Kasumi-1 (cell line): ENCODE measurements at regions not wholly inside any gene's neighbourhood (a gene's known extent, or its start where the extent isn't known, plus 50 kb on each side); places are given as distances from the start of the nearest gene placed in this dataset.
"Not testable (repeated sequence)": the region's sequence is repeated elsewhere in the genome, so short reads cannot be mapped to it uniquely, and the experiment has no call there.

Source experiments
- DNase-seq, 2 experiments: peaks; one replicate each; lab custom pipeline; 2025; lab: John Stamatoyannopoulos, UW

DNA sequence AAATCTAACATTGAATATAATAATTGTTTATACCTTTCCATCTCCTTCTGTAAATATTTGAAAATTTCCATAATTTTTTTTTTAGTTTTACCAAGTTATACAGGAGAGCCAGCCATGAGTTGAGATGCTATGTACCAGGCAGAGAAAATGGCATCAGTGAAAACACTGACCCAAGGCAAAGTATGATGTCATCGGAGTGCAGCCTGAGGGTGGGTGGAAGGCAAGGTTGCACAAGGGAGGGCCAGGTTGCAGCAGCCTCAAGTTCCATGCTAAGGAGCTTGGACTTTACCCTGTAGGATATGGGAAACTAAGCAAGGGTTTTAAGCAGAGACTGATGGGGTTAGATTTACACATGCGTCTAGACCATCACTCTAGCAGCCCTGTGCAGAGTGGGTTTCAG, 441.1 kb downstream of the BCAT1 start:
- DNase-seq, result no peak

GRCh38 chr12:24505366-24506015, 443.4 kb downstream of the BCAT1 start:
- no peak for DNase-seq

DNA sequence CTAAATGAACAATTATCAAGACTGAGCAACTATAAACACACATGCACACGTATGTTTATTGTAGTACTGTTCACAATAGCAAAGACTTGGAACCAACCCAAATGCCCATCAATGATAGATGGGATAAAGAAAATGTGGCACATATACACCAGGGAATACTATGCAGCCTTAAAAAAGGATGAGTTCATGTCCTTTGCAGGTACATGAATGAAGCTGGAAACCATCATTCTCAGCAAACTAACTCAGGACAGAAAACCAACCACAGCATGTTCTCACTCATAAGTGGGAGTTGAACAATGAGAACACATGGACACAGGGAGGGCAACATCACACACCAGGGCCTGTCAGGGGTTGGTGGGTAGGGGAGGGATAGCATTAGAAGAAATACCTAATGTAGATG, 445.4 kb downstream of the BCAT1 start:
- not testable (repeated sequence) for DNase-seq

GRCh38 chr12:24500831-24501230, 448.1 kb downstream of the BCAT1 start:
- no peak for DNase-seq

DNA sequence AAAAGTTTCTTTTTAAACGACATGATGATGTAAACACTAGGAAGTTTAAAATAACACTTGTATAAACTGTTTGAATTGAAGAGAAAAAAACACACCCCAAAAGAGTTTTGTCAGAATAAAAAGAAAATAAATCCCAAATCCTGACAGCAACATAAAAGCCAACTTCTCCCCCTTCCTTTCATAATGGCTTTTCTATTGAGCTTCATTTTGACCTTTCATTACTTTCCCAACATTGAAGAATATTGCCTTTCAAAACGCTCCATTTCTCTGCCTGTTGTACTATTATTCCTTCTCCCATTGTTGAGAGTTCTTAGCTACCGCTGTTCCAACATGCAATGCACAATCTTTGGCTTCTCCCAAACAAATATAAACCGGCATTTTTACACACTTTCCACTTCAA, 448.5 kb downstream of the BCAT1 start:
- DNase-seq, result no peak

GRCh38 chr12:24499151-24500146, 449.5 kb downstream of the BCAT1 start:
- DNase-seq, result no peak

- no peak for DNase-seq
These were observed 452.1 kb downstream of the BCAT1 start for GRCh38 chr12:24496755-24497154.

DNA sequence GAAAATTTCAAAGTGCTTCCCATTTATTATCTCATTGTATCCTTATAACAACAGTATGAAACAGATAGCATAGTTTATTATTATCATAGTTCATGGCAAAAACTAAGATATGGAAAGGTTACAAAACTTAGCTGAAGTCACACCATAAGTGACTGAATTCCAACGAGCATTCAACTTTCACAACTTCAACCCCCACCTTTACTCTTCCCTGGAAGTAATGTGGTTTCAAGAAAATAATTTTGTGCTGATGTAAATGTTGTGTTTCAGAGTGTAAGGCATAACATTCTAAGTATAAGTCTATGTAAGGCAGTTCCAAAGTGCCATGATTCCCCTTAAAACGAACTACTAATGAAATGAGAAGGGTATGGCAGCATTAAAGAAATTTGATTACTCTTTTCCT, 454.5 kb downstream of the BCAT1 start:
- no peak for DNase-seq

GRCh38 chr12:24491968-24492367, 456.9 kb downstream of the BCAT1 start:
- peak; percentile 54 to 62 for DNase-seq

DNA sequence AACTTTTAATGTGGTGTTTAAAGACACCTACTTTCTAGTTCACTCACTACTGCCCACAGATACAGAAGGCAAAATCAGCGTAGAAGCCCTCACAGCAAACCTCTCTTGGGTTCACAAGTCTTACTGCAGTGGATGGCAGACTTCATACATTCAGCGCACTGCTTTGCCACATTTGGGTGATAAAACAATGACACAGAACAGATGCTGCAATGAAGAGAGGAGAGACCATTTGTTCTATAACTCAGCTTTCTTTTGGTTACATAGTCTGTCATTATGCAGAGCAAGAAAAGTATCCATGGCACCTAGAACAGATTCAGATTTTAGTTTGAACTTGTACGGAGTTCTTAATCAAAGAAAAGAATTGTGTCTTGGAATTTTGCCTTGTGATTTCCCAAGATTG, 459.0 kb downstream of the BCAT1 start:
- DNase-seq, result no peak

DNA sequence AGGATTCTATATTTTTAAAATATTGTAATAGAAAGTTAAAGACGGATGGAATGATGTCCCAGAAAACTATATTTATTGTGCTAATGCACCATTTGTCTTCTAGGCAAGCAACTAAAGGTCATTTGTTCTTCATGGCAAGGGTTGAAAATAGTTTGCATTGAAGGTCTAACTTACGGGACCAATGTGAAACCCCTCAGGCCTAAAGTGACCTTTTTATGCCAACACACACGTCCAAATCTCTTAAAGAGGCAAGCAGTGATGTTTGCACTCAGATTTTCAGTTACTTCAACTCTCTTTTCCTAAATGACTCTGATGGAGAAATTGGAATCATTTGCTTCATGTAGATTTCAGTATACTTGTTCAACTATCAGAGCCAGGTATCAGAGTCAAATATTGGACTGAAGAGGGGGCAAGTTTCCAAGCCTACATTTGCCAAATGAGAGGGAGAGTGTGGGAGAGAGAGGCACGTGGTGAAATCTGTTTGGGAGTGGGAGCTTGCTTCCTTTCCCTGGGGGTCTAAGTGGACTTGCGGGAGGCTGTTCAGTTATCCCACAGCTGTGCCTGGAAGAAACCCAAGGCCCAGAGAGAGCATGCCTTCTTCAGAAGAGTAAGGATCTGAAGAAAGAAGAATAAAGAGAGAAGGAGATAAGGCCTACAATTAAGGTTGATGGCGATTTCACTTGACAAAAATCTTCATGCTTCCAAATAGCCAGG, 459.8 kb downstream of the BCAT1 start:
- DNase-seq, result no peak

GRCh38 chr12:24488091-24488596, 460.8 kb downstream of the BCAT1 start:
- no peak for DNase-seq

DNA sequence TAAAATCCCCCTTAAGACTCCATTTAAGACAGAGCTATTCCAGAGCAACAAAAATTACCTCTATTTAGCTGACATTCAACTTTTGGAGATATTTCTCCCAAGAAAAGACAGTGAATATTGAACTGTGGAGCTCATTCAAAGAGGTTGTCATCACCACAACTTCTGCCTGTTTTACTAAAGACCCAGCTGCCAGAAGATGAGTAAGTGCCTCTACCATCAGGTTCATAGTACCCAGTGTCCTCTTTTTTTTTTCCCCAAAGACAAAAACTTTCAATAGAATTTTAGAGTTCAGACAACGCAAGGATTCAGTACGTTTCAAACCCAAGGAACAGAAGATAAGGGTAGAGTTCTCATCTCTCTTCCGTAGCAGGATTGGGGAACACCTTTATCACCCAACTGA, 461.3 kb downstream of the BCAT1 start:
- no peak for DNase-seq

DNA sequence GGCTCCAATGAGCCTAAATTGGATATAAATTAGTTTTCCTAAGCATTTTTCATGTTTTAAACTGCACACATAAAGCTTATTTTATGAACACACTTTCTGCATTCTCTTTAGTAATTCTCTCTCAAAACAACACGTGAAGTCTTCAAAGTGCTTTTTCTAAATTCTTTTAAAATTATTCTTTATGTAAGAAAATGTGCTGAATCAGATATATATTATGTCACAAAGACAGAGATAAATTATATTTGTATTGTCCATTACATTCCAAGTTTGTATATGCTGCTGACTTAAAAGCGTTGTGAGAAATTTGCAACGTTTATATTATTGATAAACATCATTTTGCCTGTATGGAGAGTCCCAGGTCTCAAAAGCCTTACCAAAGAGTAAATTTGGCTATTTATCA, 465.2 kb downstream of the BCAT1 start:
- DNase-seq, result no peak

DNA sequence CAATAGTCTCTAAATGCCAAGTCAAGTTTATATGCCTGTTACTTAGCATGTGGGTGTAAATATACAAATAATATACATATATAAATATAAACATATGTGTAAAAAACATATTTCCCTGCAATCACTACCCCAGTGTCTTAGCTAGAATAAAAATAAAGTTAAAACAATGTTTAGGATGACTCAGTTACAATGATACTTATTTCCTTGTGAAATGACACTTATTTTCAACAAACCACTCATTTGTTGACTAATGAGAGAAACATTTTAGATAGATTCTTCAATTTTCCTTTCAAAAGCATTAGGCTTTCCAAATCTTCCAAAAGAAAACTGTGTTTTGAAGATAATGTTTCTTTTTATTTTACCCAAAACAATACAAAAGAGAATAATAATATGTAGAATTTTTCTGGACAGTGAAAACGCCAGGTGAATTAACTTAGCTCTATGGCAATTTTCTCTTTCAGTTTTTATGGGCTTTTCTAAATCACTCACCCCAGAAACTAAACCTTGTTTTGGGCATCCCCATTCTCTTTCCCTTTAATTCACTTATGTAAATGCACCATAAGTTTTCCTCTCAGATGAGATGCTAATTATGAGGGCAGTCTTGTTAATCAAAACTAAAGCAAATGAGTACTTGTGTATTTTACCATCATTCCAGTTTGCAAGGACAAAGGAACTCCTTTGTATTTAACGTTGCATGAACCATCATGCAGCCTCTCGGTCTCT, 465.9 kb downstream of the BCAT1 start:
- DNase-seq, result no peak

GRCh38 chr12:24482044-24482443, 466.9 kb downstream of the BCAT1 start:
- no peak for DNase-seq

- DNase-seq, result no peak
These were observed 468.0 kb downstream of the BCAT1 start for GRCh38 chr12:24480766-24481449.

DNA sequence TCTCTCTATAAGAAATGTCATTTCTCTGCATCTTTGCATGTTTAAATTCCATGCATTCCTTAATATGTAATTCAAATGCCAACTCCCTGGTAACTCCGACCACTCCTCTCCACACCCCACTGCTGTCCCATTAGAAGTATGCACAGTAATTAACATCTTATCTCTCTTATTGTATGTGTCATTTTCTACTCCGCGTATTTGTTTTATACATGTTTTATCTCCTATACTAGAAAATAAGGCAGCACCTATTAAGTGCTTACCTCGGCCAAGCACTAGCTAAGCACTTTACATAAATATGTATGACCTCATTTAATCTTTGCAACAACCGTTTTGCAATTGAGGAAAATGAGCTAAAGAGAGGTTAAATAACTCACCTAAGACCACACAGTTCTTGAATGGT, 469.8 kb downstream of the BCAT1 start:
- no peak for DNase-seq

GRCh38 chr12:24478254-24478653, 470.6 kb downstream of the BCAT1 start:
- no peak for DNase-seq

DNA sequence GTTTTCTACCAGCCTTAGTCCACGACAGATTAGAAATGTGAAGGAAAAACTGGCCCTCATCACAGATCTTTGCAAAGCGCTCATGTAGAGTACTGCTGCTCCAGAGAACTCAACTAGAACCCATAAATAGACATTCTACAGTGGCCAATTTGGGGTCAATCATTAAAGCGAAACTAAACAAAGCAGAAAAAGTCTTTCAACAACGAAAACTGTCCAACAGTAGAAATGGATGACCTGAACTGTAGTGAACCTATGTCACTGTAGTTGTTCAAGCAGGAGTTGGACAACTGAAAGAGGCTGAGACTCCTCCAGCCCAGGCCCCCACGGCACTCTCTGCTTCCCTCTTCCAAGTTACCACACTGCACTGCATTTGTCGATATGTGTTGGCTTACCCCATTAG, 472.6 kb downstream of the BCAT1 start:
- DNase-seq, result no peak

DNA sequence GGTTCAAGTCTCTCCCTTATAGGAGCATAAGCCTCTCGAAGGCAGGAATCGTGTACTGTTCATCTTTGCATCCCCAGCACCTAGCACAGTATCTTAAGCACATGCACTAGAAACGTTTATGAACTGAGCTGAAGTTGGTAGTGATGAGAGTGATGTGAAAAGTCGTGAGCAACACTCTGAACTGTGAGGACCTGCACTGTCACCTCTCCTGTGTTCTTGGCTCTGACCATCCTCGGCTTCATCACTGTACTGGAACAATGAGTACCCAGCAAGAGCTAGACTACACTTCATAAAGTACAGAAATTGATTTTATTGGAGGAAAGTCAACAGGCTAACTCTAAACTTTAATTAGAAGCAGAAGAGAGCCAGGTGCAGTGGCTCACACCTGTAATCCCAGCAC, 473.6 kb downstream of the BCAT1 start:
- no peak for DNase-seq
